GM21526 (cell line): ENCODE measurements at regions not wholly inside any gene's neighbourhood (a gene's known extent, or its start where the extent isn't known, plus 50 kb on each side); places are given as distances from the start of the nearest gene placed in this dataset.

Experiments used
- ATAC-seq: cut with Tn5 transposase; IDR thresholded peaks from one replicate; pipeline ENCODE4 v1.9.1; 2021; ENCODE audit warnings: moderate library complexity; ENCODE audit not compliant: unreplicated experiment, low FRiP score

- ATAC-seq, result no peak
Observed at GRCh38 chr7:145016068-145016467, 180.2 kb upstream of the TPK1 start.

GRCh38 chr7:145009876-145010275 lies 174.0 kb upstream of the TPK1 start:
- no peak for ATAC-seq

- no peak for ATAC-seq
Observed at GRCh38 chr7:145005601-145006000, 169.7 kb upstream of the TPK1 start.

GRCh38 chr7:144997512-144997911 lies 161.7 kb upstream of the TPK1 start:
- no peak for ATAC-seq

DNA sequence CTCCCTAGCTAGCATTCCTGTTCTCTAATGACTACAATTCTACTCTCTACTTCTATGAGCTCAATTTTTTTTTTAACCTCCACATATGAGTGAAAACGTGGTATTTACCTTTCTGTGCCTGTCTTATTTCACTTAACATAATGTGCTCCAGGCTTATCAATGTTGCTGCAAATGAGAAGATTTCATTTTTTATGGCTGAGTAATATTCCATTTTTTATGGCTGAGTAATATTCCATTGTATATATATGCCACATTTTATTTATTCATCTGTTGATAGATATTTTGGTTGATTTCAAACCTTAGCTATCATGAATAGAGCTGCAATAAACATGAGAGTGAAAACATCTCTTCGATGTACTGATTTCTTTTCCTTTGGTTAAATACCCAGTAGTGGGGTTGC lies 159.6 kb upstream of the TPK1 start:
- no peak for ATAC-seq

DNA sequence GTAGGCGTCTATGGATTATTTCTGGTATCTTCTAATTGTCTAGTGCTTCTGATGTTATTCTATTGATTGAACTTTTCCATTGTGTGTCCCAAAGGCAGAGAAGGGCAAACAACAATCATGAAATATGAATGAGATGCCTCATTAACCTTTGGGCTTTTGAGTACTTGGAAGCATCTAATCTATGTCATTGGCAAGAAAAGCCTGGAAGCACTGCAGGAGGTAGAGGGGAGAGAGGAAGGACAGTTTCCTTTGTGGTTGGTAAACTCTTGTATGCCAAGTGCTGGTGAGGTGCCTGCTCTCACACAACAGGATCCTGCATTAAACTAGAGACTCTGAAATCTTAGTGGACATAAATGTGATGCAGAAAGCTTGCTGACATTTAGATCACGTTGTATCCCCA lies 155.2 kb upstream of the TPK1 start:
- ATAC-seq, result no peak

DNA sequence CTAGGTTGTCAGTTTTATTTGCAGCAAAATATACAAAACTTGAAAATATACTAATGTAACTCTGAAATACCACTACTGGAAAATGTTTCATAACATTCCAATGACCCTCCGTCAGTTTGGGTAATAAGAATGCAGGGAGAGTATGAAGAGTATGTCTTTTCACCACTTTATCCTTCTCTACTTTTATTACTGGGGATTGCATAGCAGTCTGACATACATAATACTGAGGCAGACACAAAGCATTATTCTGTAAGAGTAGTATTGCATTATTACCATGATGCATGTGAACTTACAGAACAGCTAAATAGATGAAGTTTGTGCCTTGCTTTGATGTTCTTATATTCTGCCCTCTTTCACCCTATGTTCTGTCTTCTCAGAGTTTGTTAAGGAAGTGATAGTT lies 151.8 kb upstream of the TPK1 start:
- ATAC-seq, result no peak

DNA sequence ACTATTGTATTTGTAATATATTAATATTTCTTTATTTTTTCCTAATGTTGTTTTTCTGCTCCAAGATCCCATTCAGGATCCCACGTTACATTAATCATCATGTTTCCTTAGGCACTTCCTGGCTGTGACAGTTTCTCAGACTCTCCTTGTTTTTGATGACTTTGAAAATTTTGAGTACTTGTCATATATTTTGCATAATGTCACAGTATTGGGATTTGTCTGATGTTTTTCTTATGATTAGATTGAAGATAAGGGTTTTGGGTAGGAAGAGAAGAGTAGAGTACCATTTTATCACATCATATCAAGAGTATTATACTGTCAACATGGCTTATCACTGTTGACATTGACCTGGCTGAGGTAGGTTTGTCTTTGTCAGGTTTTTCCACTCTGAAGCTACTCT lies 146.3 kb upstream of the TPK1 start:
- no peak for ATAC-seq

DNA sequence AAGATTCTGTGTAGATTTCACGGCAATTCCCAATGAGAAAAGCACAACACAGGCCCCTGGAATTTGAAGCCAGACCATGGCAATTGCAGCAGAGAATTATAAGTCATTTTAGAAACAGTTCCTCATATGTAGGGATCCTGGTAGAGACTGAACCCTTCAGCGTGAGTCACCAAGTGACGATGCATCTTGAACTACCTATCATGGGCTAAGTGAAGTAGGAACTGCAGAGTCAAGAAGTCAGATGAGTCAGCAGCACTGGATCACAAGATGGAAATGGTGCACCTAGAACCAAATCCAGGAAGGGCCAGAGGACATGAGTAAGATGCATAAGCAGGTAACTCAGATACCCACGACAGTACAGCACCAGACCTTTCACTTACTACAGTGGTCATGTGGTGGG lies 140.0 kb upstream of the TPK1 start:
- ATAC-seq, result no peak

- ATAC-seq, result no peak
Observed at GRCh38 chr7:144969787-144970186, 133.9 kb upstream of the TPK1 start.

GRCh38 chr7:144960763-144961162 lies 124.9 kb upstream of the TPK1 start:
- no peak for ATAC-seq

- ATAC-seq, result no peak
Observed at GRCh38 chr7:144957998-144958397, 122.1 kb upstream of the TPK1 start.

GRCh38 chr7:144955422-144955821 lies 119.6 kb upstream of the TPK1 start:
- ATAC-seq, result no peak

GRCh38 chr7:144941127-144941526 lies 105.3 kb upstream of the TPK1 start:
- ATAC-seq, result no peak

DNA sequence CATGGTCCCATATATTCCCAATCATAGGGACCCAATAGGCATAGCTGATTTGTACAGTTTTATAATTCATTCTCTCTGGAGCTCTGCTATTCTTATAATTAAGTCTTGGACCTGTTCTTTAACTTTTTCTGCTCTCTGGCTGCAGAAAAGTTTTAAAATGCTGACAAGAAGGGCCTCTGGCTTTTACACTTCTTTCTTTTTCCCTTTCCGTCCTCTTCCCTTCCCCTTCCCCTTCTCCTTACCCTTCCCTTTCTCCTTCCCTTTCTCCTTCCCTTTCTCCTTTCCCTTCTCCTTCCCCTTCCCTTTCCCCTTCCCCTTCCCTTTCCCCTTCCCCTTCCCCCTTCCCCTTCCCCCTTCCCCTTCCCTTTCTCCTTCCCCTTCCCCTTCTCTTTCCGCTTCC lies 101.3 kb upstream of the TPK1 start:
- ATAC-seq, result no peak

GRCh38 chr7:144936314-144936713 lies 100.5 kb upstream of the TPK1 start:
- no peak for ATAC-seq

GRCh38 chr7:144910411-144910810 lies 74.6 kb upstream of the TPK1 start:
- no peak for ATAC-seq

DNA sequence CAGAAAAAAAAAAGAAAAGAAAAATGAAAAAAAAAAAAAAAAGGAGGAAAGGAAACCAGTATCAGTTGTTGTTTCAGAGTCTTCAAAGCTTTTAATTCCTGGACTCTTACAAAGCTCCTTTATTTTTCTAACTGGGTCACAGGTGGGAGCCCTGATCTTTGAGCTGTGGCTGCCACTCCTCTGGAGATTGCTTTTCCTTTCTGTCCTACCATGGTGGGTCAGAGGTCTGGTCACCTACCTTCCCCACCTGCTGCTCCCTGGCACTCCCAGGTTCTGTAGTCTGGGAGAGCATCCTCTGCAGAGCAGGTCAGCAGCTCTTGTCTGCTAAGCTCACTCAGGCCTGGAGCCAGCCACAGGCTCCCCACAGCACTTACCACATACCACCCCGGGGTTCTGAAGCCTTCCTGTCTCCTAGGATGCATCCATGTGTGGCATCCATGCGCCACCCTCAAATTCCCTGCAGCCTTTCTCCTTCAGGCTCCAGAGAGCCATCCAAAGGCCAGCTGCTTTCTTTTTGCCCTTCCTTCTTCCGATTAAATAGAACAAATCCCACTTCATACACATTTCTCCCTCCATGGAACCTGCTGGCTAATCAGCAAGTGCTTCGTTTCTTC lies 73.2 kb upstream of the TPK1 start:
- no peak for ATAC-seq

GRCh38 chr7:144908324-144908723 lies 72.5 kb upstream of the TPK1 start:
- no peak for ATAC-seq

GRCh38 chr7:144907577-144907976 lies 71.7 kb upstream of the TPK1 start:
- peak; percentile 91 for ATAC-seq

GRCh38 chr7:144903201-144903600 lies 67.3 kb upstream of the TPK1 start:
- no peak for ATAC-seq

DNA sequence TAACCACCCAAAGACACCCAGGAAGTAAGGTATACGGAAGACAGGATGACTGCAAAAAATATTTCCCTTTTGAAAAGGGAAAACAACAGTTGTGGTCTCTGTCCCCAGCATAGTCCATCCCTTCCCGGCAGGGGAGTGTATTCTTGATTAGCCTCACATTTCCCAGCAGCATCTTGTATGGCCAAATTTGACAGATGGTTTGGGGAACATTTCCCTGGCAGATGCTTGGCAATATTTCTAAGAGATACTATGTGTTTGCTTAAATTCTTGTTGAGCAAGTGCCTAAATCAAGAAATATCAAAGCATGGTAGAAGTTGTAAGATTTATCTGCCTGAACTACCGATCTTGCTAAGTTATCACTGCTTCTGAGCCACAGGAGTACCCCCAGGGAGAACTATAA lies 56.9 kb upstream of the TPK1 start:
- no peak for ATAC-seq
